LoVo (cell line): ENCODE measurements at regions not wholly inside any gene's neighbourhood (a gene's known extent, or its start where the extent isn't known, plus 50 kb on each side); places are given as distances from the start of the nearest gene placed in this dataset.
A peak's percentile ranks its signal among the peaks of the same experiment; 100 is the strongest.

ENCODE experiments used
- DNase-seq: peaks from one replicate; pipeline ENCODE4 v3.0.0-alpha.2; 2016; ENCODE audit warnings: low spot score

DNA sequence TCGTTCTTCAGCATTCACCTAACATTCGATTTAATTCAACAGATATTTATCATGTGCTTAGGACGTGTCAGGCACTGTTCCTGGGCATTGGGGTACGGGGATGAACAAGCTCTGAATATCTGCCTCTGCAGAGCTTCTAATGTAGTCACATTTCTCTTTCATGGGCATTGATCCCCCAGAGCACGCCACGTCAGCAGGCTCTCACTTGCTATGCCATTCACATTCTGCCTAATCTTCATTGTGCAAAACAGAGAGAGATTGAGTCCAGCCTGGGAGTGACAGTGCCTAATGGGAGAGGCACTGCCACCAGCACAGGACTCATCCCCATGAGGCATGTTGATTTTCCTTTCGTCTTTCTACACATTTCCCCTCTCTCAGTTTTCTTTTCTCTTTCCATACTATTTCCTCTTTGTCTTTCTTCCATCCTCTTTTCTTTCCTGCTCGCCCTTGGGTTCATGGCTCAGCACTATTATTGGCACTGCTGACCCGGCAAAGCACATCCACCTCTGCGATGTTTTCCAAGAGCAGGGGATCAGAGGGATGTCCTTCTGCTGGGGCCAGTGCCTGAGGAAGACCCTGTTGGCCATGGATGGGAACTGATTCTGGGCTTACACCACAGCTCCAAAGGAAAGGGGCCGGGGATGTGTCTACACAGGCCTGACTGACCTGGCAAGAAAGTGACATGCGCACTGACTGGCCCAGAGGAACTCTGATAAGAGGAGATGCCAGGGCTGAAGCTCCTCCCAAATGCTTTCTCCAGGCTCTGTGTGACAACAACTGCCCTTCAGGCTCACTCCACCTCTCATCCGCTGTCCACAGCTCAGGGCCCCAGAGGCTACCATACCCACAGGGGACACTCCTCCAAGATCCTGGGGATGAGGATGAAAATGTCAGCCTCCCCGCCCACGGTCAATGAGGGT lies 195.9 kb downstream of the TOMM20 start:
- no peak for DNase-seq

DNA sequence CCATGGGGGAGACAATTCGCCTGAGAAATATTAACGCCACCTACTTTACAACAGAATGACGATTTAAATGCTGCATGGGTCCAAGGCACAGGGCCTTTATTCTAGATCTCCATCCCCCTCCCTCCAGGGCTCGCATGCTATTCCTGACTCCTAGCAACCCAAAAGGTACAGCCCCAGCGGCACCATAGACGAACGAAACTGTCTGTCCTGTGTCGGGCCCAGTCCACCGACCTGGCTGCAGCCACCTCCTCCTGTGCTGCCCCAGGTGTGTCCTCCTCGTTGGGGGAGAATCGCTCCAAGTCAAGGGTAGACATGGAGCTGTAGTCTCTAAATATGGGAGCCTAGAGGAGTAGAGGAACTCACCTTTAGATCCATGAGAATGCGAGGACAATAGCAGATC lies 196.5 kb downstream of the TOMM20 start:
- DNase-seq, result no peak

DNA sequence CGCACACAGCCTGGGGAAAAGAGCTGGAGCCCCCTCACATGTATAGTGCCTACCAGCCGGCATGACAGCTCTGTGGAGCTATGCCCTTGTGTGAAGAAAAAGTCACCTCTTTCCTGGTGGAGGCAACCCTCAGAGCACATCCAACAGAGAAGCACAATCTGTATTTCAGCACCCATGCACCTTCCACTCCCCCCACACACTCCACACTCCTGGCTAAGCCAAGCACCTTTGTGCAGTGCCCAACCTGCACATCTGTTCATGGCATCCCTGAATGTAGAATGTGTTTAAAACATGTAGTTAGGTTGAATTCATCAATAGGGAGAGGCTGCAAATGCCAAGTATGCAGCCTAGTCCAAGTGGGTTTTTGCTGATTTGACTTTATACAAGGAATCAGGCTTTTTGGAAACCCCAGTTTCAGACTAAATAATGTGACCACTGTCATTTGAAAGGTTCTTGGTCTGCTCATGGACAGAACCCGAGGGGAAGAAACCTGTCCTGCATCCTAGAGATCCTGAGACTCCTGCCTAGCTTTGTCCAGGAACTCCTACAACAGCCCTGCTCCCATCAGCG lies 197.1 kb downstream of the TOMM20 start:
- no peak for DNase-seq

DNA sequence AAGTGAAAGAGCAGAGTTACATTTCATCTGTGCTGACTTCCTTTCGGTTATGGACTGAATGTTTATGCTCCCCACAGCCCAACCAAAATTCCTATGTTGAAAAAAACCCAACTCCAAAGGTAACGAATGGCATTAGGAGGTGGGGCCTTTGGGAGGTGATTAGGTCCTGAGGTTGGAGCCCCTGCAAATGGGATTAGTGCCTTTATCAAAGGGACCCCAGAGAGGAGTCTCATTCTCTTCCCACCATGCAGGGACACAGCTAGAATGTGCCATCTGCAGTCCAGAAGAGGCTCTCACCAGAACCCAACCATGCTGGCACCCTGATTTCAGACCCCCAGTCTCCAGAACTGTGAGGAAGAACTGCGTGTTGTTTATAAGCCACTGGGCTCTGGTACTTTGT lies 199.3 kb downstream of the TOMM20 start:
- no peak for DNase-seq

DNA sequence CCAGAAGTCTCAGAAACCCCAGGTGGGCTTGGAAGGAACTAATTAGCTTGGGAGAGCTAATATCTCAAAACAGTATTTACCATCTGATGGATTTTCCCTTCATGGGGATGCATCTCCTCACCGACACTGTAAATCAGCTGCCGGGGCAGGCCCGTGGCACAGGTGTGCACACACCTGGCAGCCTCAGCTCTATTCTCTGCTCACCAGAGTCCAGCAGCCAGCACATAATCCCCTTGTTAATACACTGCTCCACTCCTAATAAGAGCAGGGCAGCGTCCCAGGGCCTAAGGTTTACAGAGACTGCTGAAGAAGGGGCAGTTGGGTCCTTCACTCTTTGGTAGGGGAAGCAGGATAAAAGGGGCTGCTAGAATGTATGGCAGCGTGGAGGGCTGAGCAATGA lies 200.0 kb downstream of the TOMM20 start:
- no peak for DNase-seq

DNA sequence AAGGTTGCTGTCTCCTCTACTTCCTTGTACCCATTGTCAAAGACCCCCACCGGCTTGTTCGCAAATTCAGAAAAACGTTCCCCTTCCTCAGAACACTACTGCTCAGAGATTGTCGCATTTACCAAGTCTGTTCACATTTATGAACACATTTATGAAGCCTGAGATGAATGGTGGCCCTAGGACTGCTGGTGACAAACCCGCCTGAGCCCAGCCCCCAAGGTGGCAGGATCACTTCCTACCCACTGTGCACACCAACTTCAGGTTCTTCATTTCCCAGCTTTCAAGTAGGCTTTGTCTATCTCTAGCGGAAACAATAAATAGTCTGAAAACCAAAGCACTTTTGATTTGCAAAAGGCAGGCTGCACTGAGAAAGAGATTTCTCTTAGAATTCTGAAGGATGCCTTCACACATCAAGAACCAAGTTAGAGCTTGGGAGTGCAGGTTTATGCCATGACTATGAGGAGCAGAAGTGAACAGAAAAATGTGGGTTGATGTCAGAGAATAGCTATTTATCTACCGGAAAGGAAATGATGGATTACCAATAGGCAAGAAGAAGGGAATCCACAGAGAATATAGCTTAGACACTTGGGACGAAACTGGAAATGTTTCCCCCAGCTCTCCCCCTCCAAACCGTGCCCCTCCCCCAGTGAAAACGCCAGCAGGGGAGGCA lies 200.5 kb downstream of the TOMM20 start:
- DNase-seq, result no peak

DNA sequence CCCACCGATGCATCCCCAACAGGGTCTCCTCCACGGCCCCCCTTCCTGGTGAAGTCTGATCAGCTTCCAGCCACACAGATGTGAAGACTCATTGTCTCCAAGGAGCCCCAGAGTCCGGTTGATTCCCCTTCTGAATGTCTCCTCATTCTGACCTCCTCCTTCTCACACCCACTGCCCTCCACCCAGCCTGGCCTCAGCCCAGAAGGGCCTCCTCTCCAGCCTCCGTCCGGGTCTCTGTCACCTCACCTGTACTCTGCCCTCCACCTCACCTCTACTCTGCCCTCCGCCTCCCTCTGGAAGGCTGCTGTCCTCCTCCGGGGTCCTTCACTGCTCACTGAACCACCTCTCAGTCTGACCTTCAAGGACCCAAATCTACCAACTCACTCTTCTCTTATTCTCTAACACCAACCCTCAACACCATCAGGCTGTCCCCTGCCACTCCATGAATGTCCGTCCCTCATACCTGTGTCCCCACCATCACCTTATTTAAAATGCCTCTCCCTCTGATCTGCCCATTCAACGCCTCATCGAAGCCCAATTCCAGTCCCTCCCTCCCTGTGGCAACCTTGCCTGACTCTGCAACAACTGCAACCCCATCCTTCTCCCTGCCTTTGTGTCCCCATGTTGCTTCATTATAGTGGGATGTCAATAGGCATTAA lies 201.2 kb downstream of the TOMM20 start:
- no peak for DNase-seq

DNA sequence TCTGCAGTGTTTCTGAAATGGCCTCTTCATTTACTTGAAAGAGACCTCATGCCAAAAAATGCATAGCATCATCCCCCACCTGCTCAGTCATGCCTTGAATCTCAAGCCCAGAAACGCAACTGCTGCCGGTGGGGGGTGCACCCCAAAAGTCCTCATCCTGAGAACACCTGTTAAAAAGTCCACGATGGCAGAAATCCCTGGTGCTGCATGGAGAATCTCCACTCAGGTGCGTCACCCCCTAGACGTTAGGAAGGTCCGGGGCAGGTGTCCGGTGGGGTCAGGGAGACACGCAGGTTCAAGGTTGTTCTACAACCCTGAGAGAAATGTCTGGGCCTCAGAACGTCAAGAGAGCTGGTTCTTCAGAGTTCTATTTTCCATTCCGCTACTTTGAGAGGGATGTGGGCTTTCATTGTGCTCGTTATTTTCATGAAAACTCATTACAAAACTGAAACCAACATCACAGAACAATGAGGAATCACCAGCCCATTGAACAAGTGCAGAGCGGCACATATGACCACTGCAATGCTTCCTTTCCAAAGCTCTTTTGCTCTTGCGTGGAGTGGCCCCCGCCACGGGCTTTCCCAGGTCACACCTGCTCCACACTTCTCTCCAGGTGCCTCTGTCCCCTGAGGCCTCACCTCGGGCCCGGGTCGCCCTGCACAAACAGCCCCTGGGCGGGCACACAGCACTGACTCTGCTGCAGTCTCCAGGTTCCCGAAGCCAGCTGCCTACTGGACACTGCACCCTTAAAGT lies 201.9 kb downstream of the TOMM20 start:
- no peak for DNase-seq

DNA sequence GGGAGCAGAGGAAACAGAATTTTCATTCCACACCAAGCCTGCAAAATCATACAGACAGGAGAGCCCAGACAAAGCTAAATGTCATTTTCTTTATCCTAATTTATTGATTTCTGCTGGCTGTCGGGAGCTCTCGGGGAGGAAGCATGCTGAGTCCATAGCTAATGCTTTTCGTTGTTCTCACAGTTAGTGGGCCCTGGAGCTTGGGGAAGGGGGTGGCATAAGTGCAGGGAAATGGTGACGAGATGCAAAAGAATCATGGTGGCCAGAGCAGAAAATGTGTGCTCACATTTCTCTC lies 202.4 kb downstream of the TOMM20 start:
- DNase-seq, result no peak

DNA sequence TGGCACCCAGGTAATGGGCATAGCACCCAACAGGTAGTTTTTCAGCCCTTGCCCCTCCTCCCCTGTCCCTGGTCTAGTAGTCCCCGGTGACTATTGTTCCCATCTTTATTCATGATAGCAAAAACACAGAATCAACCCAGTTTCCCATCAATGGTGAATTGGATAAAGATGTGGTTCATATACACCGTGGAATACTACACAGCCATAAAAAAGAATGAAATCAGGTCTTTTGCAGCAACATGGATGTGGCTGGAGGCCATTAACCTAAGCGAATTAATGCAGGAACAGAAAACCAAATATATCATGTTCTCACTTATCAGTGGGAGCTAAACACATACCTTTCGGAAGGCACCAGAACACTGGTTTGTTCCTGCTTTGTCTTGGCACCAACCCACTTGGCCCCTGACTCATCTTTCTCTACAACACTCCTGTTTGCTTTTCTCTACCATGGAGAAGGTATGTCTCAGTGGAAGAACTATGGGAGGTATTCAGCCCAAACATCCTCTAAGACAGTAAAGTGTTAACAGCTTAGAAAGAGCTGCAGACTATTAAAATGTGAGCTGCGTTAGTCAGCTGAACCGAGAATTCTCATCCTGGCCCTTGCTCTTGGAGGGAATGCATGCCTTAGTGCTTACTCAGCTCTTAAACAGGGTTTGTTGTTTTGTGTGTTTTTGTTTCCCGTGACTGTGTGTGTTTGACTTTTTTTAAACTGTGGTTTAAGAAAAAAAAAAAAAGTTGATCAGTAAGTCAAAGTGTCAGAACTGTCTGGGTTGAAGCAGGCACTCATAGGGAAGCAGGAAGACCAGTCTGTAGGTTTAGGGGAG lies 203.0 kb downstream of the TOMM20 start:
- DNase-seq, result peak; percentile 85

DNA sequence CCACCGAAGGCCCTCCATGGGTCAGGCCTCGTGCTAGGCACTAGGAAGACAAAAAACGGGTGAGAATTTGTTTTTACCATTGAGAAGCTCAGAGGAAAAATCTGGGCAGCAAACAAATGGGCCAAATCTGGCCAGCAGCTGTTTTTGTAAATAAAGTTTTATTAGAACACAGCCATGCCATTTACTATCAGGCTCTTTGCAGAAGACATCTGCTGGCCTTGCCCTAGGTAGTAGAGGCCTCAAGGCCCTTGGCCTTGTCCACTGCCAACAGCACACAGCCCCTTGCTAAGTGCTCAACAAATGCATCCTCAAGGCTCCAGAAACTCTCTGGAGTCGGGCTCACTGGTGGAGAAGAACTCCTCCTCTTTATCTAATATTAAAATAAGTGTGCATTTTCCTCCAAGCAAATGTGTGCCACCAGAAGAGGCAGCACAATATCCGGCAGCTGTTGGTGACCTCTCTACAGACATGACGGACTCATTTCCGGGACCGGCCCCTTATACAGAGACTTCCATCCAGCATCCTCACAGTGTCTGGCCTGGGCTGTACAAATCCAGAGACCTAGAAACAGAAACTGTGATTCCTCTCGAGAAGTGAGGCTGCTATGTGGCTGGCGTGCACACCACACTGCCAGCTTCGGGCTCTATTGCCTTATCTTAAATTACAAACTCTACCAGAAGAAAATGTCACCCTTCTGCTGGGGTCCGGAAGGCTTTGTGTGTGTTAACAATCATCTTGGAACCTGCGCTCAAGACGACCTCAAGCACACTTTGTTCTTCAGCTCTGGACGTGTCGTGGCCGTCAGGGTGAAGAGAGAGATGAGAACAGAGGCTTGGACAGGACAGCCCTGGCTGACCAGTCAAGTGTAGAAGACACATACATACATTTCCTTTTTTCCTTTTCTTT lies 203.9 kb downstream of the TOMM20 start:
- DNase-seq, result no peak

DNA sequence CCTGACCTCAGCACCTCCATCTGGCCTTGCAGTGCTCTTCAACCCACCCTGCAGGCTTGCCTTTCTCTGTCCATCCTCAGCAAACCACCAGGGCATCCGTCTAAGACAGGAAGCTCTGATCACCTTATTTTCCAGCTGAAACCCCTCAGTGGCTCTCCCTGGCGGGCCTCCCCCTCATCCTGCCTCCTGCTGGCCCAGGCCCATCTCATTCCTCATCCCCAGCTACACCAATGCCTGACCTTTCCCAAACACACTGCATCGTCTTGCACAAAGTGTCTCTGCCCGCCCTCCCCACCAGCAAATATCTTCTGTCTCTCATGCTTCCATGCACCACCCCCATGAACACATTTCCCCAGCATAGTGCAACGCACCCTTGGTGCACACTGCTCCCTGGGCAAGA lies 205.0 kb downstream of the TOMM20 start:
- DNase-seq, result no peak

DNA sequence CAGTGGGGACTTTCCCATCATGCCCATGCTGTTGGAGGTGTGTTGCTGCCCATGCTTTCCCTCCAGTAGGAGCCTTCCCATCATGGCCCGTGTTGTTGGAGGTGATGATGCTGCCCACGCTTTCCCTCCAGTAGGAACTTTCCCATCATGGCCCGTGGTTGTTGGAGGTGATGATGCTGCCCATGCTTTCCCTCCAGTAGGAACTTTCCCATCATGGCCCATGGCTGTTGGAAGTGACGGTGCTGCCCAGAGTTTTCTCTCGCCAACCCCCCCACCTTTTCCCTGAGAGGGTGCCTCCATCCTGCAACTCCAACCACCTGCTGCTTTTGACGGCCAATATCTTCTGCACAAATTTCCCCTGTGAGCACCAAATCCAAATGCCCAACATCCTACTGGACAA lies 205.7 kb downstream of the TOMM20 start:
- no peak for DNase-seq

DNA sequence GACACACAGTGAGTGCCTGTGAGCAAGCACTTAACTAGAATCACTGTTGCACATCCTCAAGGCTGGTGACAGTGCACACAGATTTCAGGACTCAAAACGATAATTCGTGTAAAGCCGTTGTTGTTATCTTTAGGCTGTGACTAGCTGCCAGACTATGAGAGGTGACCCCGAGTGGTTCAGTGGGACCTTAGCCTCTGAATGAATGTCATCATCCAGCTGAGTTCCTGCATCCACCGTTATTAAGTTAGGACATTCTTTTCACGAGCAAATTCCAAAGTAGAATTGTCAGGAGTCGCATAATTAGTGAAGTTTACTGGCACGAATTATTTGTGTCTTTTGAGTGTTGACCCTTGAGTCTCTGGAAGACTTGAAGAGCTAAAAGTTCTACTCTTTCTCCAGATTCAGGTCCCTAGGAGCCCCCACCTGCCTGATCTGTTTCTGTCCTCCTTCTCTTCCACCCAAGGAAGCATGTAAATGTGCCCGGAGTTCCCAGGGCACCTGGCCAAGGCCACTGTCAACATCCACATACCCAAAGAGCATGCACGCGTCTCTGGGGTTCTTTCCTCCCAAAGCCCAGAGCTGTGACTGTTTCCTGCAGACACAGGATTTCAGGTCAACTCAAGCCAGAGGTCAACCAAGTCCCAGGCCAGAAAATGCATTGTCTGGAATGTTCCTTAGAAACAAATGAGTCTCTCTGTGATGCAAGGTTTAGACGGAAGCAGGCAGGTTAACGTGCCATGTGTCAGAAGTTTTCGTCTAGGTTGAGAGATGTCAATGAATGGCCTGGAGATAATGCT lies 207.2 kb downstream of the TOMM20 start:
- no peak for DNase-seq

DNA sequence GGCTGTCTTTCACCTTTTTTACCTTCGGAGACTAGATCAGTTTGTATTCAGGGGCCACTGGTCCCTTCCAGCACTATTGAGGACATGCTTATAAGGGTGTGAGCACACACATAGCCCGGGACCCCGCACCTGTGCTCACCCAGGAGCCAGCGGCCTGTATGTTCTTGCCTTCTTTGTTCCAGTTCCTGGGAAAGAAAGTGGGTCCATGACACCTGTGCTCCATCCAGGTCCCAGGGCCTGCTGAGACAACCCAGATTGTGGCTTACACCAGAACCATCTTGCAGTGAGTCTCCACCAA lies 207.8 kb downstream of the TOMM20 start:
- no peak for DNase-seq

DNA sequence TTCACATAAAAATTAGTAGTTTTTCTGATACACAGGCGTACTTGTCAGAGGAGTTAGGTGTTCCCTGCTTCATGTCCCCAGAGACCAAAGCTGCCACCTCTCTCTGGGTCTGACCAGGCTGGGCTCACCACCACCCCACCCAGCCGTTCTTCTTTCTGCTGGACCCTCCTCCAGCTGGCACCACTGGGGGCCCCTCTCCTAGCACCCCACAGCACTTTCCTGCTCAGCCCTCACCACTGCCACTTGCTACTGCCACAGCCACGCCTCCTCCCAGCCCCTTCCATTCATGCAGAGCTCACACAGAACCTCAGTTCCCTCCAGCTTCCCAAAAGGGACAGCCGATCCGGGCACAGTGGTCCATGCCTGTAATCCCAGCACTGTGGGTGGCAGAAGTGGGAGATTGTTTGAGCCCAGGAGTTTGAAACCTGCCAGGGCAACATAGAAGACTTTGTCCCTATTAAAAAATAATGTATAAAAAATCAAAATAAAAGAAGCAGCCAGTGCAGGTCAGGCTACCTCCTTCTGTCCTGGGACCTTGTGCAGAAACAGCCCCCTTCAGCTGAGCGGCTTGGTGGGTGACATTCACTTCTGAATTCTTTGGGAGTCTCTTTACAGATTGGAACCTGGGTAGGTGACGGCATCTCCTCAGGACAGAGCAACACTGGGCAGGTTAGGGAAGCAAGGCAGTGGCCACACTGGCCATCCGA lies 208.3 kb downstream of the TOMM20 start:
- DNase-seq, result no peak

DNA sequence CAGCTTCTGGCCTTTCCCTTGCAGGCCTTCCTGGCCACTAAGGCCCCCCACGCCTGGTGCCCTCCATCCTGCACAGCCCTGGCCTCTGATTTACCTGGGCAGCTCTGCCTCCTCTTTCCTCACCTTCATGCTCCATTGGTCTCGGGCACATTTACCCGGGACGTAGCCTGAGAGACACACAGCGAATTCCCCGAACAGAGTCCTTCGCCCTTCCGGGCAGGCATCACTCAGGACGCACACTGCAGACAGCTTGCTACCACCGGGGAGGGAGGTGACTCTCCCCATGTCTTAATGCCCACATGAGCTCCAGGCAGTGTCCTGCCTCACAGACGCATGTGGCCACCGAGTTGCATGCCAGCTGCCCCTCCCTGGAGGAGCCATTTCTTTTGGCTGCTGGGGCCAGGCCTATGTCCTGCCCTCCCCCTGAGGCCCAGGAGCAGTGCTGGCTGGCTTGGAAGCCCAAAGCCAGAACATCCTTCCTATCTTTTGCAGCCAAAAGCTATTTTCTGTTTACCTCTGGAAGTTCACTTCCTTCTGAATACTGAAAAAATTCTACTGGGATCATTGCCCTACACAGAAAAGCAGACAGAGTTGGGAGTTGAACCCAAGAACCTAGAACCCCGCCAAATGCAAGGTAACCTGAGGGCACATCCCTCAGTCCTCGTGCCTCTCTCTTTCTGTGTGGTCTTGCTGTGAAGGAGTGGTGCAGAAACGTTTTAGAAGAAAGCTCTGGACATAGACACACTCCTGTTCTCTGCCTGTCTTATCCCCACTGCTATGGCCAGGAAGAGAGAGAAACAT lies 209.5 kb downstream of the TOMM20 start:
- DNase-seq, result no peak

DNA sequence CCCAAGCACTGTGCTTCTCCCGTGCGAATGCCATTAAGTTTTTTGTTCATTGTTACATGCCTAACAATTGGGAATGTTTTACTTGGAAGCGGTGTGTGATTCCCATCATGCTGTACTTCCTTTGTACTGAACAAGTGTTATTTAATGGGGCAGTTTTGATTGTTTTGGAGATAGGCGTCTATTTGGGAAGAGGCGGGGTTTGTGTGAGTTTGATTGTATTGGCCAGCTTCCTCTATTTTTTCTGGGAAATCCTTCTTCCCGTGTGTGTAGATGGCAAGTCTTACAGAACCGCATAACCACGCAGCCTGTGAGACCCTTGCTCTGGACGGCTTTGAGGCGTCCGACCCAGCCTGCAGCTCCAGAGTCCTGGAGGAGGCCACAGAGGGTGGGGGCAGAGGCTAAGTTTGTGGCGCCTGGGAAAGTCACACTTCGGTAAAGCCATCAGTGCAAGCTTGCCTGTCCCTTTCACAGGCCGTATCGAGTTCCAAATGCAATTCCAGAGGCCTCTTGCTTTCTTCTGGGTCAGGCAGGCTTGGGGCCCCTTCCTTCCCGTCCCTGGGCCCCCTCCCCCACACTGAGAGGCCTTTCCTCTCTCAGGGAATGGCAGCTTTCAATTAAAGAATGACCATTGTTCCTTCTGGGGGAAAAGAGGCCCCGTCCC lies 210.3 kb downstream of the TOMM20 start:
- DNase-seq, result no peak
